ENCODE measurements at regions not wholly inside any gene's neighbourhood (a gene's known extent, or its start where the extent isn't known, plus 50 kb on each side); places are given as distances from the start of the nearest gene placed in this dataset.

DNA sequence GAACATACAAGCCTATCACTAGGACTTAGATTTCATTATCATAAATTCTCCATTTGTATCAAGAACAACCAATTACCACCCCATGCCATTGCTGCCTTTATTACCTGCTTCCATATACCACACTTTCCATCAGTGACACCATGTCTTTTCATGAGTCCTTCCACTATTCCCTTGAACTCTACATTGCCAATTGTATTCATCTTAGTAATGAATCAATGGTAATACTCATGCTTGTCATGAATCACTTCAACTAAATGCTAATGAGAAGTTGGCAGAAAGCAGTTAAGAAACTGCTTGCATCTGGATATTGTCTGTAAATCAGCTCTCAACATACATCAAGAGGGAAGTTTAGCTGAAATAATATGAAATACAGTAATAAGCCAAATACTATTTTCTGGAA lies 61.2 kb upstream of the RNF217 start:
- H3K27me3 ChIP-seq, result no peaks in the 10 kb centered on the region
- H3K27ac ChIP-seq, result no peak overlapping the region
- no peak overlapping the region for H3K4me3 ChIP-seq
- intact Hi-C loops (cut with DNase I), result no loop called here
- no peaks in the 10 kb centered on the region for H3K9me3 ChIP-seq
- TF ChIP-seq POLR2A (IDR thresholded peaks at IDR 0.05), result no peak
- TF ChIP-seq, protein P1, sequence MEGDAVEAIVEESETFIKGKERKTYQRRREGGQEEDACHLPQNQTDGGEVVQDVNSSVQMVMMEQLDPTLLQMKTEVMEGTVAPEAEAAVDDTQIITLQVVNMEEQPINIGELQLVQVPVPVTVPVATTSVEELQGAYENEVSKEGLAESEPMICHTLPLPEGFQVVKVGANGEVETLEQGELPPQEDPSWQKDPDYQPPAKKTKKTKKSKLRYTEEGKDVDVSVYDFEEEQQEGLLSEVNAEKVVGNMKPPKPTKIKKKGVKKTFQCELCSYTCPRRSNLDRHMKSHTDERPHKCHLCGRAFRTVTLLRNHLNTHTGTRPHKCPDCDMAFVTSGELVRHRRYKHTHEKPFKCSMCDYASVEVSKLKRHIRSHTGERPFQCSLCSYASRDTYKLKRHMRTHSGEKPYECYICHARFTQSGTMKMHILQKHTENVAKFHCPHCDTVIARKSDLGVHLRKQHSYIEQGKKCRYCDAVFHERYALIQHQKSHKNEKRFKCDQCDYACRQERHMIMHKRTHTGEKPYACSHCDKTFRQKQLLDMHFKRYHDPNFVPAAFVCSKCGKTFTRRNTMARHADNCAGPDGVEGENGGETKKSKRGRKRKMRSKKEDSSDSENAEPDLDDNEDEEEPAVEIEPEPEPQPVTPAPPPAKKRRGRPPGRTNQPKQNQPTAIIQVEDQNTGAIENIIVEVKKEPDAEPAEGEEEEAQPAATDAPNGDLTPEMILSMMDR (IDR thresholded peaks at IDR 0.05), result no peak
- ATAC-seq, result no peak
- no peak for DNase-seq
- H3K4me1 ChIP-seq, result no peaks in the 10 kb centered on the region
- no peaks in the 10 kb centered on the region for H3K36me3 ChIP-seq (replicated peaks in 1 of 2; ENCODE audit: insufficient read depth in 1 of 2, low read depth in 2 of 2)

GRCh38 chr6:124903797-124904196 lies 58.4 kb upstream of the RNF217 start:
- no peak for ATAC-seq

GRCh38 chr6:124907596-124907995 lies 54.6 kb upstream of the RNF217 start:
- DNase-seq, result no peak
- no peak for TF ChIP-seq POLR2A (IDR thresholded peaks at IDR 0.05)
- TF ChIP-seq, protein P1 (IDR thresholded peaks at IDR 0.05), result no peak
- WGBS, 2 donors, result 89 to 94% methylated on average over 1 of the region's 1 CpG
- H3K27ac ChIP-seq, result no peak overlapping the region
- ATAC-seq, result no peak
- intact Hi-C loops (cut with DNase I), result no loop called here
- no peaks in the 10 kb centered on the region for H3K36me3 ChIP-seq (replicated peaks in 1 of 2; ENCODE audit: insufficient read depth in 1 of 2, low read depth in 2 of 2)
- H3K9me3 ChIP-seq, result no peaks in the 10 kb centered on the region
- no peak overlapping the region for H3K4me3 ChIP-seq
- H3K27me3 ChIP-seq, result no peaks in the 10 kb centered on the region
- peaks cover 5% of the 10 kb centered on the region for H3K4me1 ChIP-seq

More at GRCh38 chr6:124903797-124904196, 58.4 kb upstream of the RNF217 start:
- Histone ChIP-seq H3K4me3 (no peak overlapping the region), H3K27me3 (no peaks in the 10 kb centered on the region), H3K27ac (no peak overlapping the region), H3K9me3 (no peaks in the 10 kb centered on the region), H3K4me1 (no peaks in the 10 kb centered on the region), H3K36me3 (replicated peaks in 1 of 2; ENCODE audit: insufficient read depth in 1 of 2, low read depth in 2 of 2) (no peaks in the 10 kb centered on the region)
- no peak for DNase-seq
- intact Hi-C loops (cut with DNase I), result no loop called here
- TF ChIP-seq POLR2A (IDR thresholded peaks at IDR 0.05), result no peak
- TF ChIP-seq, protein P1 (IDR thresholded peaks at IDR 0.05), result no peak
